H1 (cell line): ENCODE measurements at regions not wholly inside any gene's neighbourhood (a gene's known extent, or its start where the extent isn't known, plus 50 kb on each side); places are given as distances from the start of the nearest gene placed in this dataset.
A peak's percentile ranks its signal among the peaks of the same experiment; 100 is the strongest.

Source experiments
- CTCF ChIA-PET: fragments of 300-600 bp; sonication (Branson Sonifier 250); formaldehyde crosslinking; loops from one replicate; lab custom pipeline; 2021; ENCODE audit not compliant: partially characterized antibody; lab: Charles Lee
- POLR2A ChIA-PET: fragments of 300-600 bp; sonication (Branson Sonifier 250); formaldehyde crosslinking; loops from one replicate; lab custom pipeline; 2021; ENCODE audit warnings: inconsistent platforms; ENCODE audit not compliant: partially characterized antibody; lab: Charles Lee
- DNase-seq, 2 experiments: peaks; one replicate each; pipeline versions ENCODE4 v3.0.0 to v3.0.0-alpha.2; 2010 to 2022; ENCODE audit warnings: low spot score in 2 of 2, low read depth in 1 of 2, mixed read lengths in 1 of 2
- FAIRE-seq: peaks from 2 replicates; lab custom pipeline; 2011; peaks lifted over from hg19 to GRCh38; lab: Jason Lieb, UNC
- H2AFZ ChIP-seq: 2 replicates; pipeline ENCODE4 v1.8.1; 2012; ENCODE audit warnings: low read length, inconsistent platforms
- H2AK5ac ChIP-seq: 2 replicates; pipeline ENCODE4 v1.6.1; 2013; ENCODE audit warnings: low read depth, low read length
- H2BK120ac ChIP-seq: replicated peaks from 2 replicates; pipeline ENCODE3; 2013; ENCODE audit warnings: low read depth, low read length, inconsistent platforms
- H2BK12ac ChIP-seq: 2 replicates; pipeline ENCODE4 v1.6.1; 2013; ENCODE audit warnings: low read depth, low read length
- H2BK15ac ChIP-seq: 2 replicates; pipeline ENCODE4 v1.6.1; 2013; ENCODE audit warnings: low read length
- H2BK20ac ChIP-seq: 2 replicates; pipeline ENCODE4 v1.6.1; 2013; ENCODE audit warnings: low read length
- H2BK5ac ChIP-seq: 2 replicates; pipeline ENCODE4 v1.6.1; 2013; ENCODE audit warnings: low read depth, low read length
- H3K14ac ChIP-seq: 2 replicates; pipeline ENCODE4 v1.6.1; 2013; ENCODE audit warnings: inconsistent platforms; ENCODE audit not compliant: insufficient read length
- H3K18ac ChIP-seq: 2 replicates; pipeline ENCODE4 v1.6.1; 2013; ENCODE audit warnings: low read length; ENCODE audit errors: extremely low read depth
- H3K23ac ChIP-seq: 2 replicates; pipeline ENCODE4 v1.6.1; 2013; ENCODE audit warnings: inconsistent platforms; ENCODE audit not compliant: insufficient read length
- H3K23me2 ChIP-seq: 2 replicates; pipeline ENCODE4 v1.6.1; 2013; ENCODE audit warnings: low read depth, low read length
- H3K27ac ChIP-seq: 2 replicates; pipeline ENCODE4 v1.6.1; 2011; ENCODE audit warnings: low read depth, low read length, inconsistent platforms
- H3K27me3 ChIP-seq, 4 experiments: replicated peaks in 1 of 4; 1 replicate in 1 of 4; 2 replicates in 3 of 4; pipeline versions ENCODE4 v1.6.1 to v1.8.1; 2011 to 2013; ENCODE audit warnings: low read length in 3 of 4, mild to moderate bottlenecking in 3 of 4, inconsistent platforms in 2 of 4, mixed read lengths in 2 of 4, moderate library complexity in 1 of 4; ENCODE audit not compliant: control insufficient read depth in 3 of 4, insufficient read depth in 3 of 4; ENCODE audit errors: extremely low read depth in 1 of 4
- H3K36me3 ChIP-seq, 4 experiments: 2 replicates each; pipeline versions ENCODE4 v1.6.1 to v1.8.1; 2011 to 2013; ENCODE audit warnings: mild to moderate bottlenecking in 4 of 4, low read length in 3 of 4, moderate library complexity in 2 of 4, control low read depth in 1 of 4, inconsistent platforms in 1 of 4; ENCODE audit not compliant: insufficient read depth in 4 of 4, control insufficient read depth in 2 of 4
- H3K4ac ChIP-seq: replicated peaks from 2 replicates; pipeline ENCODE3; 2013; ENCODE audit warnings: low read length, low read depth, mixed read lengths, inconsistent platforms; ENCODE audit not compliant: insufficient read length
- H3K4me1 ChIP-seq, 4 experiments: replicated peaks in 1 of 4; 1 replicate in 1 of 4; 2 replicates in 3 of 4; pipeline versions ENCODE4 v1.6.1 to v1.8.1; 2011 to 2013; ENCODE audit warnings: low read length in 3 of 4, inconsistent platforms in 2 of 4, mixed read lengths in 1 of 4; ENCODE audit not compliant: insufficient read depth in 4 of 4, control insufficient read depth in 3 of 4
- H3K4me2 ChIP-seq, 2 experiments: 2 replicates each; pipeline versions ENCODE4 v1.6.1 to v1.8.1; 2011 to 2013; ENCODE audit warnings: low read depth in 2 of 2, low read length in 2 of 2, control low read depth in 1 of 2, inconsistent platforms in 1 of 2, mild to moderate bottlenecking in 1 of 2; ENCODE audit not compliant: insufficient read depth in 1 of 2
- H3K4me3 ChIP-seq, 4 experiments: fragments of 200-600, 300-600 bp in 1 of 4; sonication (generic), shearing (Covaris generic), sonication (Bioruptor Twin) in 1 of 4; 2 replicates each; pipeline versions ENCODE4 v1.5.1 to v1.8.1; 2011 to 2016; ENCODE audit warnings: low read length in 4 of 4, low read depth in 3 of 4, control low read depth in 2 of 4, inconsistent platforms in 2 of 4, mild to moderate bottlenecking in 2 of 4, mixed read lengths in 1 of 4, moderate library complexity in 1 of 4; ENCODE audit not compliant: insufficient read depth in 2 of 4; ENCODE audit errors: extremely low read depth in 1 of 4
- H3K56ac ChIP-seq: replicated peaks from 2 replicates; pipeline ENCODE3; 2013; ENCODE audit warnings: low read depth, mild to moderate bottlenecking, mixed read lengths, low read length, inconsistent platforms; ENCODE audit not compliant: insufficient read length
- H3K79me1 ChIP-seq: 2 replicates; pipeline ENCODE4 v1.6.1; 2013; ENCODE audit warnings: low read depth, low read length, control low read depth
- H3K79me2 ChIP-seq, 2 experiments: 2 replicates each; pipeline versions ENCODE4 v1.6.1 to v1.8.1; 2012 to 2013; ENCODE audit warnings: low read length in 2 of 2, mild to moderate bottlenecking in 2 of 2, inconsistent platforms in 1 of 2; ENCODE audit not compliant: insufficient read depth in 2 of 2, control insufficient read depth in 1 of 2
- H3K9ac ChIP-seq, 4 experiments: replicated peaks in 1 of 4; 1 replicate in 1 of 4; 2 replicates in 3 of 4; pipeline versions ENCODE4 v1.6.1 to v1.8.1; 2011 to 2013; ENCODE audit warnings: low read depth in 3 of 4, low read length in 3 of 4, control low read depth in 2 of 4, mild to moderate bottlenecking in 2 of 4, moderate library complexity in 2 of 4, inconsistent platforms in 1 of 4; ENCODE audit errors: extremely low read depth in 1 of 4
- H3K9me3 ChIP-seq, 2 experiments: 2 replicates each; pipeline versions ENCODE4 v1.6.1 to v1.8.1; 2012 to 2013; ENCODE audit warnings: mild to moderate bottlenecking in 2 of 2, moderate library complexity in 2 of 2, control low read depth in 1 of 2, inconsistent platforms in 1 of 2, low read depth in 1 of 2, low read length in 1 of 2, mixed read lengths in 1 of 2; ENCODE audit not compliant: insufficient read depth in 2 of 2
- H4K20me1 ChIP-seq, 2 experiments: replicated peaks in 1 of 2; 2 replicates each; pipeline versions ENCODE3 to v1.8.1; 2011 to 2013; ENCODE audit warnings: inconsistent platforms in 2 of 2, low read length in 2 of 2, mild to moderate bottlenecking in 1 of 2; ENCODE audit not compliant: insufficient read depth in 2 of 2, control insufficient read depth in 1 of 2
- H4K5ac ChIP-seq: 2 replicates; pipeline ENCODE4 v1.6.1; 2013; ENCODE audit warnings: low read length, low read depth, mixed read lengths, inconsistent platforms; ENCODE audit not compliant: insufficient read length
- H4K8ac ChIP-seq: 2 replicates; pipeline ENCODE4 v1.8.0; 2013; ENCODE audit warnings: mild to moderate bottlenecking, moderate library complexity, low read length, inconsistent platforms; ENCODE audit not compliant: insufficient read depth; ENCODE audit errors: extremely low read depth
- H4K91ac ChIP-seq: replicated peaks from 2 replicates; pipeline ENCODE3; 2013; ENCODE audit warnings: low read length, mixed read lengths, inconsistent platforms; ENCODE audit not compliant: insufficient read length
- CREB1 ChIP-seq: IDR thresholded peaks from 2 replicates; pipeline ENCODE4 v1.6.1; 2012; ENCODE audit warnings: inconsistent platforms
- JUND ChIP-seq: IDR thresholded peaks from 2 replicates; pipeline ENCODE4 v1.6.1; 2011; ENCODE audit warnings: mild to moderate bottlenecking, improper control_type of control experiment, low read length
- TAF1 ChIP-seq: IDR thresholded peaks from 2 replicates; pipeline ENCODE4 v1.6.1; 2011; ENCODE audit warnings: mild to moderate bottlenecking, low read depth, low read length
- TAF7 ChIP-seq: optimal IDR thresholded peaks from 2 replicates; pipeline ENCODE3; 2011; ENCODE audit warnings: low read depth, mild to moderate bottlenecking, inconsistent platforms, low read length, moderate library complexity, borderline replicate concordance
- WGBS, 2 experiments: shearing (Covaris generic) in 1 of 2; methylation state at CpG; one replicate each; pipeline versions ENCODE4 v1.1.6 to v1.1.7; 2013 to 2015; ENCODE audit warnings: low lambda C conversion rate in 2 of 2, mixed read lengths in 2 of 2, inconsistent platforms in 1 of 2, low coverage in 1 of 2, missing lambda C conversion rate in 1 of 2; ENCODE audit not compliant: insufficient replicate concordance in 2 of 2, insufficient coverage in 1 of 2, insufficient read length in 1 of 2; ENCODE audit errors: extremely low coverage in 1 of 2, missing lambda C conversion rate in 1 of 2; 5-methylcytosine and 5-hydroxymethylcytosine counted together

GRCh38 chr10:28754930-28755718 is 77.8 kb downstream of the BAMBI start:
- Histone ChIP-seq H3K36me3 (no peaks in the 10 kb centered on the region), H3K4ac (no peak overlapping the region), H3K9me3 (no peaks in the 10 kb centered on the region), H2BK12ac (no peak overlapping the region), H3K4me2 (no peak overlapping the region), H2AFZ (no peak overlapping the region), H3K14ac (no peak overlapping the region), H3K56ac (no peak overlapping the region), H3K4me3 (no peak overlapping the region), H3K18ac (no peak overlapping the region), H2BK15ac (no peak overlapping the region), H3K27ac (no peak overlapping the region), H4K8ac (no peak overlapping the region), H4K91ac (no peak overlapping the region), H2BK20ac (no peak overlapping the region), H4K5ac (no peak overlapping the region), H3K79me1 (no peaks in the 10 kb centered on the region), H3K23me2 (no peaks in the 10 kb centered on the region), H2AK5ac (no peak overlapping the region), H3K9ac (no peak overlapping the region), H2BK5ac (no peak overlapping the region), H3K27me3 (no peaks in the 10 kb centered on the region), H2BK120ac (no peak overlapping the region), H3K79me2 (no peaks in the 10 kb centered on the region), H3K23ac (no peak overlapping the region), H4K20me1 (no peaks in the 10 kb centered on the region), H3K4me1 (no peaks in the 10 kb centered on the region)
- DNase-seq: no peak
- no peak for TF ChIP-seq TAF1
- TF ChIP-seq TAF7: no peak
- TF ChIP-seq CREB1: no peak
- 0 out of 2 replicates have a peak, but pooled peaks have one; percentile 28 for TF ChIP-seq JUND
- WGBS, 2 experiments: 87% methylated on average over 3 of the region's 3 CpGs; no CpG with 5 or more reads in 1 of the 2 experiments
- CTCF ChIA-PET: interaction anchor here (0.9 to 1.4 kb wide), 2 partner anchors 18 to 66 kb away, joined by 3 to 5 read pairs; no protein-coding TSS in a partner anchor
- POLR2A ChIA-PET: no interaction called here
- FAIRE-seq: no peak
